Vagina (tissue), 2 donors: ENCODE measurements at regions not wholly inside any gene's neighbourhood (a gene's known extent, or its start where the extent isn't known, plus 50 kb on each side); places are given as distances from the start of the nearest gene placed in this dataset.

Experiments
- CTCF ChIP-seq, 3 experiments: fragments of 450-650 bp in 2 of 3; fragments of 200-600 bp in 1 of 3; sonication (generic) in 1 of 3; IDR thresholded peaks; one replicate each; pipeline ENCODE4 v1.5.1; 2017 to 2019; ENCODE audit warnings: antibody characterized with exemption in 3 of 3, mild to moderate bottlenecking in 2 of 3, moderate library complexity in 2 of 3
- POLR2A ChIP-seq, 2 donors: fragments of 450-650 bp; IDR thresholded peaks; one replicate each; pipeline ENCODE4 v1.6.1; 2017; ENCODE audit warnings: antibody characterized with exemption in 2 of 2, mild to moderate bottlenecking in 2 of 2, moderate library complexity in 2 of 2
- POLR2AphosphoS5 ChIP-seq, 2 donors: sonication (generic); formaldehyde crosslinking; IDR thresholded peaks; one replicate each; pipeline ENCODE4 v1.9.0; 2017; ENCODE audit warnings: antibody characterized with exemption in 2 of 2, mild to moderate bottlenecking in 2 of 2, low read depth in 1 of 2; ENCODE audit not compliant: insufficient read depth in 1 of 2

- no peak for TF ChIP-seq CTCF (IDR thresholded peaks at IDR 0.05)
- TF ChIP-seq POLR2AphosphoS5 (IDR thresholded peaks at IDR 0.05; ENCODE audit: insufficient read depth in 1 of 2, low read depth in 1 of 2), result no peak
- TF ChIP-seq POLR2A (IDR thresholded peaks at IDR 0.05), result no peak
Observed at GRCh38 chr13:79183231-79183630, 222.8 kb downstream of the RBM26 start.
